KMS-11 (cell line): ENCODE measurements at regions not wholly inside any gene's neighbourhood (a gene's known extent, or its start where the extent isn't known, plus 50 kb on each side); places are given as distances from the start of the nearest gene placed in this dataset.

Experiments used
- H2AFZ ChIP-seq: fragments of 200-600 bp; sonication (generic); 2 replicates; pipeline ENCODE4 v1.6.1; 2016; ENCODE audit warnings: antibody characterized with exemption, mixed run types, low read depth
- H3K27ac ChIP-seq: fragments of 200-600 bp; sonication (generic); 2 replicates; pipeline ENCODE4 v1.6.1; 2016; ENCODE audit warnings: mild to moderate bottlenecking, mixed run types
- H3K27me3 ChIP-seq: fragments of 200-600 bp; sonication (generic); 2 replicates; pipeline ENCODE4 v1.6.1; 2017; ENCODE audit warnings: mild to moderate bottlenecking, low read depth, mixed run types, moderate library complexity; ENCODE audit not compliant: insufficient read depth
- H3K36me3 ChIP-seq: fragments of 200-600 bp; sonication (generic); 2 replicates; pipeline ENCODE4 v1.6.1; 2017; ENCODE audit warnings: mild to moderate bottlenecking, mixed run types; ENCODE audit not compliant: insufficient read depth
- H3K4me1 ChIP-seq: fragments of 200-600 bp; sonication (generic); 2 replicates; pipeline ENCODE4 v1.6.1; 2016; ENCODE audit warnings: mild to moderate bottlenecking, low read depth, mixed run types; ENCODE audit not compliant: poor library complexity, severe bottlenecking
- H3K4me2 ChIP-seq: fragments of 200-600 bp; sonication (generic); 2 replicates; pipeline ENCODE4 v1.7.0; 2016; ENCODE audit warnings: mild to moderate bottlenecking, mixed run types
- H3K4me3 ChIP-seq: fragments of 200-600 bp; sonication (generic); IDR thresholded peaks from 2 replicates; pipeline ENCODE4 v1.6.1; 2017; ENCODE audit warnings: low read depth, low read length, mixed read lengths; ENCODE audit not compliant: insufficient read depth
- H3K79me2 ChIP-seq: fragments of 200-600 bp; sonication (generic); 2 replicates; pipeline ENCODE4 v1.6.1; 2016; ENCODE audit warnings: low read depth, mixed run types; ENCODE audit not compliant: insufficient read depth
- H3K9ac ChIP-seq: fragments of 200-600 bp; sonication (generic); 2 replicates; pipeline ENCODE4 v1.6.1; 2016; ENCODE audit warnings: mild to moderate bottlenecking, mixed run types
- H4K20me1 ChIP-seq: fragments of 200-600 bp; sonication (generic); 2 replicates; pipeline ENCODE4 v1.6.1; 2016; ENCODE audit warnings: mild to moderate bottlenecking, mixed run types; ENCODE audit not compliant: insufficient read depth
- TF ChIP-seq, protein P1 (sequence below): fragments of 200-600 bp; sonication (generic); conservative IDR thresholded peaks from 2 replicates; pipeline ENCODE4 v1.6.1; 2017; ENCODE audit warnings: low read depth, mild to moderate bottlenecking, antibody characterized with exemption, low read length, moderate library complexity, mixed read lengths

DNA sequence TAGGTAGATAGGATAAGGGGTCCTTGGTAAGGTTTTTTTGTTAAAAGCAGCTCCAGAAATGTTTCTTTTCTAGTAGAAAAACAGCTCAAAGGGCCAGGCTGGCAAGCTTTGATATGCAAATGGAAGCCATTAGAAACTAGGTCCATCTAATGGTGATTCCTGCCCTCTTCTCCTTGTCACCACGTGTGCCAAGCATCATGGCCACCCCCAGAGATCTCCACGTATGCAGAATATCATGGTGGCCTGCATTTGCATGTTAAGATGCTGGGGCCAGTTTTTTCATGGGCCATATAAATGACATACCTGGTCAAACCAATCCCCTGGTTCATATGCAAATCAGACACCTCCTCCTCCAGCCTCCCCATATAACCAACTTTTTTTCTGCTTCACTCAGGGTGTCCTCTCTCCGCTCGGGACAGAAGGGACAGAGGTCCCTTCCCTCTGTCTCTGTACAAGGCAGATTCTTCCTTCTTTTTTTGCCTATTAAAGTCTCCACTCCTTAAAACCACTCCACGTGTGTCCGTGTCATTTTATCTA, 1335.9 kb downstream of the UQCRFS1 start:
- Histone ChIP-seq H3K9ac (no peak overlapping the region), H3K4me1 (no peaks in the 10 kb centered on the region), H3K27me3 (no peaks in the 10 kb centered on the region), H3K4me2 (no peak overlapping the region), H3K4me3 (no peak overlapping the region), H3K27ac (no peak overlapping the region), H3K79me2 (no peaks in the 10 kb centered on the region), H4K20me1 (no peaks in the 10 kb centered on the region), H3K36me3 (no peaks in the 10 kb centered on the region), H2AFZ (no peak overlapping the region)
- TF ChIP-seq, protein P1, sequence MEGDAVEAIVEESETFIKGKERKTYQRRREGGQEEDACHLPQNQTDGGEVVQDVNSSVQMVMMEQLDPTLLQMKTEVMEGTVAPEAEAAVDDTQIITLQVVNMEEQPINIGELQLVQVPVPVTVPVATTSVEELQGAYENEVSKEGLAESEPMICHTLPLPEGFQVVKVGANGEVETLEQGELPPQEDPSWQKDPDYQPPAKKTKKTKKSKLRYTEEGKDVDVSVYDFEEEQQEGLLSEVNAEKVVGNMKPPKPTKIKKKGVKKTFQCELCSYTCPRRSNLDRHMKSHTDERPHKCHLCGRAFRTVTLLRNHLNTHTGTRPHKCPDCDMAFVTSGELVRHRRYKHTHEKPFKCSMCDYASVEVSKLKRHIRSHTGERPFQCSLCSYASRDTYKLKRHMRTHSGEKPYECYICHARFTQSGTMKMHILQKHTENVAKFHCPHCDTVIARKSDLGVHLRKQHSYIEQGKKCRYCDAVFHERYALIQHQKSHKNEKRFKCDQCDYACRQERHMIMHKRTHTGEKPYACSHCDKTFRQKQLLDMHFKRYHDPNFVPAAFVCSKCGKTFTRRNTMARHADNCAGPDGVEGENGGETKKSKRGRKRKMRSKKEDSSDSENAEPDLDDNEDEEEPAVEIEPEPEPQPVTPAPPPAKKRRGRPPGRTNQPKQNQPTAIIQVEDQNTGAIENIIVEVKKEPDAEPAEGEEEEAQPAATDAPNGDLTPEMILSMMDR, result no peak

DNA sequence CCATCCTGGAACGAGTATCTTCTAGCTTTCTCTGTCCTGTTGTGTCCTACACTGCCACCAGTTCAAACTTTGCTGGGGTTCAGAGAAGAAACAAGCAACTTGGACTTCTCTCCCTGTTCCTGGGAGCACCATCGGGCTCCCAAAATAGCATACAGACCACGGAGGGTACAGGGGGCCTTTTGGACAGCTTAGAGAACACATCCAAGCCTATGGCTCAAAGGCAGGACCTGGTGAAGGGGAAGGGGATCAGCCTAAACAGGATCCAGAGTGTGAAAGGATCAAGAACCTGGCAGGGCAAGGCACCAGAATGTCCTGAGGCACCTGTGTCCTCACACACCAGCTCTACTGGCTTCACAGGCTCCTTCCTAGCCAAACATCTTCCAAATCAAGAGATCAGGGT, 1336.5 kb downstream of the UQCRFS1 start:
- no peaks in the 10 kb centered on the region for H3K36me3 ChIP-seq
- no peak overlapping the region for H3K4me3 ChIP-seq
- TF ChIP-seq, protein P1, result no peak
- H3K79me2 ChIP-seq, result no peaks in the 10 kb centered on the region
- no peak overlapping the region for H2AFZ ChIP-seq
- no peaks in the 10 kb centered on the region for H4K20me1 ChIP-seq
- H3K4me2 ChIP-seq, result no peak overlapping the region
- no peaks in the 10 kb centered on the region for H3K27me3 ChIP-seq
- H3K27ac ChIP-seq, result no peak overlapping the region
- no peak overlapping the region for H3K9ac ChIP-seq
- no peaks in the 10 kb centered on the region for H3K4me1 ChIP-seq

DNA sequence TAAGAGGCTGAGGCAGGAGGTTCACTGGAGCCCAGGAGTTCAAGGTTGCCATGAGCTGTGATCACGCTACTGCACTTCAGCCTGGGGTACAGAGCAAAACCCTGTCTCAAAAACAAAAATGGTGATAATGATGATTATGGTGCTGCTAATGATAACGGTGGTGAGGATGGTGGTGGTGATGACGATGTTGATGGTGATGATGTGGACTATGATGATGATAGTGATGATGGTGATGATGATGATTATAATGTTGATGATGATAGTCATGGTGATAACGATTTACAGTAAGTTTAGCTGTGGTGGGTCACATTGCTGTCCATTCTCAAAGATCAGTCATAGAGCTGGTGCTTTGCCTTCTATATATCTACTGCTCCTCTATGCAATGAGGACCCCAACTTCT, 1340.6 kb downstream of the UQCRFS1 start:
- no peak overlapping the region for H3K4me3 ChIP-seq
- H3K9ac ChIP-seq, result no peak overlapping the region
- H2AFZ ChIP-seq, result no peak overlapping the region
- no peaks in the 10 kb centered on the region for H3K4me1 ChIP-seq
- no peaks in the 10 kb centered on the region for H4K20me1 ChIP-seq
- no peak overlapping the region for H3K27ac ChIP-seq
- H3K4me2 ChIP-seq, result no peak overlapping the region
- TF ChIP-seq, protein P1, result no peak
- no peaks in the 10 kb centered on the region for H3K79me2 ChIP-seq
- no peaks in the 10 kb centered on the region for H3K36me3 ChIP-seq
- no peaks in the 10 kb centered on the region for H3K27me3 ChIP-seq

DNA sequence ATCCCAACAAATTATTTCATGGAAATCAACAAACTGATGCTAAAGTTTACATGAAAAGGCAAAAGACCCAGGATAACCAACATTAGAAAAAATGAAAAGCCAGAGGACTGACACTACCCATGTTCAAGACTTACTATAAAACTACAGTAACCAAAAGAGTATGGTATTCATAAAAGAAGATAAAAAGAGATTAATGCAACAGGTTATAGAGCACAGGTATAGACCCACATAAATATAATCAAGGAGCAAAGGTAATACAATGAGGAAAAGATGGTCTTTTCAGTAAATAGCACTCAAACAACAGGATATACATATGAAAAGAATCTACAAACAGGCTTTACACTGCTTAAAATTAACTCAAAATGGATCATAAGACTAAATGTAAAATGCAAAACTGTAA, 1342.7 kb downstream of the UQCRFS1 start:
- H3K79me2 ChIP-seq, result no peaks in the 10 kb centered on the region
- no peak overlapping the region for H3K4me3 ChIP-seq
- no peak overlapping the region for H2AFZ ChIP-seq
- no peaks in the 10 kb centered on the region for H3K27me3 ChIP-seq
- TF ChIP-seq, protein P1, result no peak
- H3K9ac ChIP-seq, result no peak overlapping the region
- H3K4me2 ChIP-seq, result no peak overlapping the region
- no peaks in the 10 kb centered on the region for H4K20me1 ChIP-seq
- no peaks in the 10 kb centered on the region for H3K4me1 ChIP-seq
- no peaks in the 10 kb centered on the region for H3K36me3 ChIP-seq
- H3K27ac ChIP-seq, result no peak overlapping the region
